DMS 273 treated with DMSO at 0.1 percent for 48 hours (cell line): ENCODE measurements at regions not wholly inside any gene's neighbourhood (a gene's known extent, or its start where the extent isn't known, plus 50 kb on each side); places are given as distances from the start of the nearest gene placed in this dataset.
A peak's percentile ranks its signal among the peaks of the same experiment; 100 is the strongest.

Experiments
- DNase-seq: peaks from one replicate; lab custom pipeline; 2025; lab: John Stamatoyannopoulos, UW

DNA sequence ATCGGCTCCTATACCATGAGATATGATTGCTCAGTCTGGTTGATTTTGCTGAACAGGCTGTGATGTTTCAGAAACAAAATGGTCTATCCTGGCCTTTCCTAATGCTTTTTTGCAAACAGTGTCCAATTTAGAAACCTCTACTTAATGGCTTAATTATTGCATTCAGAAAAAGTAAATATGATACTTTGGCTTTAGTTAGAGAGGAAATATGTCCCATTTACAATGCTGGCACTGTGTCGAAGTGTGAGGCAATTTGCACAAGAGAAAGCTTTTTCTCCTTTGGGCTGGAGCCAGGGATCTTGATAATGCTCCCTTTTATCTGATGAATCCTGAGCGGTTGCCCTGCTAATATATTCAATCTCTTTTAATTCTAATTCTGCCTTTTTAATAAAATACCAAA is 418.9 kb downstream of the EPHA4 start:
- DNase-seq, result no peak

GRCh38 chr2:221154176-221154575 is 417.9 kb downstream of the EPHA4 start:
- DNase-seq, result no peak

DNA sequence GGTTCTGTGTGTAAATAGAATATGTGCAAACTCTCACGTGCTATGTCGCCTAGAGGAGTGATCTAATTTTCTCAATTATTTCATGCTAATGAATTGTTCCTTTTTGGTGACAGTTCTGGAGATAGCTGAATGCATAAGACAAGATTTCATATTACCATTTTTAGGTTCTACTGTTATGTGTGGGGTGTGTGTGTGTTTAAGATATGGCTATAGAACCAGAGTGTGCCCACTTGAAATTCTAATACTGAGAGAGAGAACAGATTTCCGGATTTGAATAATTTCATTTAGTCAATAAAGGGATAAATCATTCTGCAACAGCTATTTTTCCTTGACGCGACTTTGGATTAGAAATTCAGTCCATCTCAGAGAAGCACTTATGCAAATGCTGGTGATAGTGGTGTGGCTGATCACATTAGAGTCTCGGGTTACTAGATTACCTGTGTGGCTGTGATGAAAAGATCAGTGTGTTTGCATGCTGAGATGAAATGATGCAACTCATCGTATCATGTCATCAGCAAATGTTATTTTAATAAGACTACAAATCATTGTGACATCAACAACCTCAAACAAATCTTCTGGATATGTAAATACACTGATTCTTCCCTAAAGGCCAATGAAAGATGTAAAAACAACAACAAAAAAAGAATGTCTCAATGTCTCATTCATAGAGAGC is 415.9 kb downstream of the EPHA4 start:
- DNase-seq, result no peak

GRCh38 chr2:221161186-221161585 is 410.9 kb downstream of the EPHA4 start:
- DNase-seq, result no peak

DNA sequence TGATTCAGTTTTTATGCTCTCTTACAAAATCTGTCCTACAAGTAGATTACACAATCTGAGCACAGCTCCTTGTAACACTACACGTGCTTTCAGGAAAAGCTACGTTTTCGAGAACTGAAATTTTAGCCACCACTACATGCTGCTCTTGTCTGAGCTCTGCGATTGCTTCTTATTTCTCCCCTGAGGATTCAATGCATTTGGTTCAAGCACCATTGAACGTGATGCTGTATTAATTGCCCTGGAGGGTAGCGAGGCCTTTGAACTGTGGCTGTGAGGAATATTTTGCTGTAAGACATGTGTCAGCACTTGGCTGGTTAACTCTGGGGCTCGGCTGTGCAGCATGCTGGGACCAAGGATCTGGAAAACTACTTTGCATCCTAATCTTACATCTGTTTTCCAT is 405.8 kb downstream of the EPHA4 start:
- DNase-seq, result no peak

DNA sequence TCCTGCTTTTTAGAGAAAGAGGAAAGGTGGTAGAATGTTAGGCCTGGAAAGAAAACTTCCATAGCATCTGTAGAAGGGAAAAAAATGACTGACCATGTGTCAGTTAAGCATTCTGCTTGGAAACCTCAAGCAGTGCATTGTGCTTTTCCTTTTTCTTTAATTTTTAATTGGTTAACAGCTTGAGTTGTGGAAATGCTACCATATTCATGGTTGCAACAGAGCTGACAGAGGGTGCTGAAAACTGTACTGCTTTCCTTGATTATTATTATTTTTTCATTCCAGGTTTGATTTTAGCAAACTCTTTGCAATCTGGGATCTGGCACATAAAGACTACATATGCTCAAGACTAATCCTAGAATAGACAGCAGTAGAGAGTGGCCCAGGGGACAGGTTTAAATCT is 404.5 kb downstream of the EPHA4 start:
- DNase-seq, result no peak

DNA sequence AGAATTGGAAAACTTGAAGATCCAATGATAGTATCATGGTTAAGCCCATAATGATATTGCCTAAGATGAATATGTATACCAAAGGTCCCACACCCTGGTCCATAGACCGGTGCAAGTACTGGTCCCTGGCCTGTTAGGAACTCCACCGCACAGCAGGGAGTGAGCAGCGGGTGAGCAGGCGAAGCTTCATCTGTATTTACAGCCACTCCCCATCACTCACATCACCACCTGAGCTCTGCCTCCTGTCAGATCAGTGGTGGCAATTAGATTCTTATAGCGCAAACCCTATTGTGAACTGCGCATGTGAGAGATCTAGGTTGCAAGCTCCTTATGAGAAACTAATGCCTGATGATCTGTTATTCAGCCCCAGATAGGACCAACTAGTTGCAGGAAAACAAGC is 402.4 kb downstream of the EPHA4 start:
- DNase-seq, result no peak

- DNase-seq, result no peak
Measured at GRCh38 chr2:221170548-221170947, 401.6 kb downstream of the EPHA4 start.

GRCh38 chr2:221176667-221177066 is 395.4 kb downstream of the EPHA4 start:
- DNase-seq, result peak; percentile 92

- no peak for DNase-seq
Measured at GRCh38 chr2:221178139-221178538, 394.0 kb downstream of the EPHA4 start.

DNA sequence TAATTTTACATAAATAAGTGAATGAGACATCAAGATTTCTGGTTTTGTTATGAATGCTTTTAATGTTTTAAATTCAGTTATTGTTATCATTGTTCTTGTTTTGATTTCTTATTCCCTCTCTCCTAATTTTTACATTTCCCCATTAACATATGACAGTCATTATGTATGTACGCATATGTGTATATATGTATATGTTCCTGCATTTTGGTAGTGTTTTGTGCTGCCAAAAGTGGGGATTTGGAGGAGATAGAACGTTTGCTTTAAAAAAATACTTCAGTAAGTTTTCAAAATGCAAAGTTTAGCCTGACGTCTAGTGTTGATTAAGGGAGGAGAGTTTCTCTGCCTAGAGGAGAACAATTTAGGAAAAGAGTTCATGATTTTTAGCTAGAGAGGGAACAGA is 385.2 kb downstream of the EPHA4 start:
- no peak for DNase-seq

- no peak for DNase-seq
Measured at GRCh38 chr2:221189431-221190067, 382.6 kb downstream of the EPHA4 start.

GRCh38 chr2:221195829-221196228 is 376.3 kb downstream of the EPHA4 start:
- no peak for DNase-seq

DNA sequence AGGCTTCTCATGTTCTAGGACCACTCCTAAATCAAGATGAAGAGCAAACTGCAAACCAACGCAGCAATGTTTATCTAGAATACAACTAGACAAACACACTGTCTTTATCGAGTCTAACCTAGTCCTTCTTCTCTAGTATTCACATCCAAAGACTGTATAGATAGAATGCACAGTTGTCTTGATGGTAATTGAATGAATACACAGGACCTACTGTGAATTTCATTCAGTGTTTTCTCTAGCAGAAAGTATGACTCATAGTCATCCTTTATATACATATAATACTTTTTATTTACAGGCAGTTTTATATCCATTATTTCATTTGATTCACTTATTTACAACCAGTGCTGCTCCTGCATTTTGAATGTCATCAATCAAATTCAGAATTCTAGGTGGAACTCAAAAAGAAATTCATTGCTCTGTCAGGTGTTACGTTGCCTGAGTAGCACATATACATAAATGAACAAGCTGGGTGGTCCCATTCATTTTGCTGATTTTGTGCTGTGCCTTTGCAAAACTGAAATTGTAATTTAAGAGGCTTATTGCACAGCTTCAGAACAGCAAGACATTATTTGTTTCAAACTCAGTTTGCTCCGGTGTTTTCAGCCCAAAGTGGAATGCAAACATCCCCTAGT is 374.8 kb downstream of the EPHA4 start:
- DNase-seq, result no peak

DNA sequence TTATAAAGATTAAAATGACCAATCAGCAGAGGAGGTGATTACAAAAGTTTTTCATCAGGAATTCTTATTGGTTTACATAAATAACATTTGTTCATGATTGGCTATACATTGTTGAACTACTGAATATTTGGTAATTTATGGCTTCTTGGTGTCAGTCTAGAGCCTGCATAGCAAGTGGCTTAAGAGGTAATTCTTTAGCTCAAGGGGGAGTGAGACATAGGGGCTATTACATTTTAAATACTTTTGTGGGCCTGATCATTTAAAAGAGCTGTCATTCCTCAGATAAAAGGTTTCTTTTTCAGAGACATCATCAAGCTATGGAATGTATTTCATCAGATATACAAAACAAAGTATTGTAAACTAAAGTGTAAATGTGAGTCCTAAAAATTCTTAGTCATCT is 373.8 kb downstream of the EPHA4 start:
- DNase-seq, result no peak

- DNase-seq, result no peak
Measured at GRCh38 chr2:221200184-221200839, 371.8 kb downstream of the EPHA4 start.

DNA sequence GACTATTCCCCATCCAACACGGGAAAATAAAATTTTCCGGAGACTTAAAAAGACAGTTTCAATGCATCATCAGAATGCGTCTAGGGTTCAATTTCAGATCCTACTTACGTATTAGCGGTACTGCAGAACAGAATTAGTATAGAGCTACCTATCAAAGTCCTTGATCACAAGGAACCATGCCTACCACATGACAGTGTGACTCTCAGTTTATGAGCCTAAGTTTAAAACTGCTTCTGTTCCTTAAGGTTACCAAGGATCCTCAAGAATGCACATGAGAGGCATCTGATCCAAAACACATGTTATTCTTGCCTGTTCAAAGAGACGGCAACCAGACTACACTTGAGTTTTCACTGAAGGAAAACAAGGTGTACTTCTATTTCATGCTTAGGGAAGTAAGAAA is 369.7 kb downstream of the EPHA4 start:
- no peak for DNase-seq

DNA sequence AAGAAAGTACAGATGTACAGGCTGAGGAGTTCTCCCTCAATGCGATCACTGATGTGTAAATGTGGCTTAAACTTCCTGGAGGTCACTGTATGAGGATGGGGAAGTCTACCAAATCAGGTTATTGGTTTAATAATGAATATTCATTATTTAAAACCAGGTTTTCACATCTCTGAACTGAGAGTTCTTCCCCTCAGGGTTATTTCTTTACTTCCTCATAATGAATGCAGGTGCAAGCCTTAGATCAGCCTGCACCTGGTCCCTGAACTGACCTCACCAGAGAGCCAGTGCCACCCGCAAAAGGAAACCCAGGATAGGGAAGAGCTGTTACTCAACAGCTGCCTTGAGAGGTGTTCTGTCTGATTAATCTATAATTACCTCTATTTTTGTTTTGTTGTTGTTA is 369.0 kb downstream of the EPHA4 start:
- no peak for DNase-seq

- DNase-seq, result no peak
Measured at GRCh38 chr2:221203856-221204255, 368.2 kb downstream of the EPHA4 start.

DNA sequence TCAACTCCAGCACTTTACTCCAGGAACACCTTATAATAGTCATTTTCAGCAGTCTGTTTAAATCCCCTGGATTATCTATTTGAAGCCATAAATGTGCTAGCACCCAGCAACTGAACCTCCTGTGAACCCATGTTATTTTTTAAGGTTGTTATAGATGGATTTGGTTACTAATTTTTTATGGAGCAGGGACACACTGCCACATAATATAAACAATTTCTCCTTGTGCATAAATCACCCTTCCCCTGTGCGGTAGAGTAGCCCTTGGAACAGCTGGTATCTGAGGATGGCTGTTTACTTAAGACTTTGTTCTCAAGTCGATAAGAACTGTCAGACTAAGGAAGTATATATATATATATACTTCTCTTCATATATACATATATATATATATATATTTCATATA is 367.4 kb downstream of the EPHA4 start:
- DNase-seq, result peak; percentile 92

DNA sequence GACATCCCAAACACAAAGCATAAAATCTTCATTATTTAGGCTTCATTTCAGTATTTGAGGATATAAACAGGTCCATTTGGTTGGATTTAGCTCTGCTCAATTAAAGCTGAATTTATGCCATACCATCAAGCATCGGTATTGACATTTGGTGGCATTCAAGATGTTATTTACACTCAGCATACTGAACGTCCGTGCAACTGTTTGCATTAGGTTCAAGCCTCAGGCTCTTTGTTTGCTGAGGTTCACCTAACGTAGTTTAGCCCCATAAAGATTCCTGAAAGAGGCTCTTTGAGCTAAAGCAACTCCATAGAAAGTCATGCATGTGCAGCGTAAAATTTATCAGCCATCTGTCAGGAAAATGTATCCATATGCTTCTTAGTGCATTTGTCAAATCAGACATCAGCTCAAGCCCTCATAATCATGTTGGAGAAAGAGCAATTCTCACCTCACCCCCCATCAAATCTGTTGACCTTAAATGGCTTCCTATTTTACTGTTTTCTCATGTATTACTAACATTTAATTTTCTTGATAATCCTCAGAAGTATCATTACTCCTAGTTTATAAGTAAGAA is 366.9 kb downstream of the EPHA4 start:
- peak; percentile 98 for DNase-seq

DNA sequence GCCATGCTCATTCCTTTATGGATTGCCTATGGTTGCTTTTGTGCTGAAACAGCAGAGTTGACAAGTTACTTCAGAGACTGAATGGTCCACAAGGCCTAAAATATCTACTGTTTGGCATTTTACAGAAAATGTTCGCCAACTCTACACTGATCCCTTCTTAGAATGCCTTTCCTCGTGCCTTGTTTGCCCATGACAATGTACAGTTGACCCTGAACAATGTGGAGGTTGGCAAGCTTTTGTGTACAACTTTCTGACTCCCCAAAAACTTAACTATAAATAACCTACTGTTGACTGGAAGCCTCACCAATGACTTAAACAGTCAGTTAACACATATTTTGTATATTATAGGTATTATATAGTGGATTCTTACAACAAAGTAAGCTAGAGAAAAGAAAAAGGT is 361.4 kb downstream of the EPHA4 start:
- no peak for DNase-seq

GRCh38 chr2:221211653-221212052 is 360.5 kb downstream of the EPHA4 start:
- DNase-seq, result no peak
